ENCODE measurements at regions not wholly inside any gene's neighbourhood (a gene's known extent, or its start where the extent isn't known, plus 50 kb on each side); places are given as distances from the start of the nearest gene placed in this dataset.
"Not testable (repeated sequence)": the region's sequence is repeated elsewhere in the genome, so short reads cannot be mapped to it uniquely, and the experiment has no call there.

DNA sequence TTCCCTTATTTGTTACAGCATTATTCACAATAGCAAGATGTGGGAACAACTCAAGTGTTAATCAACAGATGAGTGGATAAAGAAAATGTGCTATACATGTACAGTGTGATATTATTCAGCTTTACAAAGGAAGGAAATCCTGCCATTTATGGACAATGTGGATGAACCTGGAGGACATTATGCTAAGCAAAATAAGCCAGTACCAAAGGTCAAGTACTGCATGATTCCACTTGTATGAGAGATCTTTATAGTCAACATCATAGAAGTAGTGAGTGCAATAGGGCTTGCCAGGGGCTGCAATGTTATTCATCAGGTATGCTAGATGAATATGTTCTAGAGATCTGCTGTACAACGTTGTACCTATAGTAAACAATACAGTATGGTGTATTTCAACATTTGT, 138.5 kb upstream of the AGR3 start:
- DNase-seq = no peak

DNA sequence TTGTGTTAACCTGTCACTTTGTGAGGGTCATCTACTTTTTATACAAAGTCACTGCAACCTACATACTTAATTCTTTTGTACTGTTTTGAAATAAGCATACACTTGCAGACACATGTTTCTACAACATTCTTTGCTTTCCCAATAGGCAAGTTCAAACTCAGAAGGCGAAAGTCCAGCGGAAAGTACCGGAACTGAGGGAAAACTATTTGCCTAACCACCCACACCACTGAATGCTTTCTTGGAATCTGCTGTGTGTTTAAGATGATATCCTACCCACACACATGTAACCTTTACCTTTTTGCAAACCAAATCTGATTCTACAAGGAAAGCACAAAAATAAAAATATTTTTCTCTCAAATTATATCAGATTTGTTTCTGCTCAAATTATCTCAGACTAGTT, 139.4 kb upstream of the AGR3 start:
- DNase-seq = no peak

DNA sequence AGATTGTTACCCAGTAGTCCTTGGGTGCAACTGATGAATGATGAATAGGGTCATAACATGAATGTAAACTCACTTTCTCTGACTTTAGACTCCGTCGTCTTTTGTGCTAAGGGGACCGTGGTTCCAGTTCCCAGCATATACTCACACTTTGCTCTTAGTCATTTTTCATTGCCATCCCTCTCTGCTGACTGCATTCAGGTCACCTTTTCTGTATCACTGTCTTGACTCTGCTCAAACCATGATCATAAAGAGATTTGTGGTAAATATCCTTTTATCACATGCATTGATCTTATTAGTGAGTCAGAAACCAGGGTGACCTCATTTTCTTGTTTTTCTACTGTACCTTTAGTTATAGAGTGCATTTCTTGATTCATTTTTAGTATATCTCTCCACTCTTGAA, 141.1 kb upstream of the AGR3 start:
- DNase-seq = no peak

DNA sequence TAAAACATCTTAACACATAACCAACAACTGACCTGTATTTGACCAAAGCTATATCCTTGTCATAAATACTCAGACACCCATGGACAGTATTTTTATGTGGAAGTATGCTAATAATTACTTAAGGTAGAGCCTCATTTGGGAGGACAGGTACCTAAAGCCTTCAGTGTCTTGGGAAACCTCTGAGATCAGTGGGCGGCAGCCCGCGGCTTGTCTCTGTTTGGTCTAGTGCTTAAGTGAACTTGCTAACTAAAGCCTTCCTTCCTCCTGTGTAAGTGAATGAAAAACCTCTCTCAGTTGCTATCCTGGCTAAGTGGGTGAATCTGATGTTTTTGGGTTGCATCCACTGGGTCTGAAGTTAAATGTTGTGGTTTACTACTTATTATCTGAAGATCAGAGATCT, 144.5 kb upstream of the AGR3 start:
- DNase-seq = no peak

DNA sequence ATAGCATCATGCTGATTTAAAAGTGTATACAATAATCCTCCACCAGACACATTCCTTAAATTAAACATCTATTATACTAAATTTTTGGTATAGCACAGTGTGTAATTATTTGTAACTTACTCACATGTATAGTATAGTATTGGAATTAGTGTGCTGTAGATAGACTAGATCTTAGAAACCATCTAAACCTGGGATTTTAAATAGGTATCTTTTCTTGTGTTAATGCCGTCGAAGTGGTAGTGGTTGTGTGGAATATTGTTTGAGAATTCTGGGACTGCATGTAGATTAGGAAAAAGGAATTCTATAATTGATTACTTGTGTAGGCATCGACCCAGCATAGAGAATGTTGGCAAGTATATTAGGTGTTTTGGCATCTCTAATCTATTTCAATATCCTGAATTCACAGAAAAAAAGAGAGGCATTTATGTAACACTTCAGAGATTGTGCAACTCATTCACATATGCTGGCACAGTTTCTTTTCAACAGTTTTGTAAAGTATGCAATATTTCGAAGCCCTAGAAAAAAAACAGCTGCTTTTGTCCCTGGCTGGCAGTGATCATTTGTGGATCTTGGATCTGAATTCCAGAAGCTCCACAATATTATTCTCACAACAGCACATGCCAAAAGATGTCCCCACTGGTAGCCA, 145.5 kb upstream of the AGR3 start:
- DNase-seq = no peak

DNA sequence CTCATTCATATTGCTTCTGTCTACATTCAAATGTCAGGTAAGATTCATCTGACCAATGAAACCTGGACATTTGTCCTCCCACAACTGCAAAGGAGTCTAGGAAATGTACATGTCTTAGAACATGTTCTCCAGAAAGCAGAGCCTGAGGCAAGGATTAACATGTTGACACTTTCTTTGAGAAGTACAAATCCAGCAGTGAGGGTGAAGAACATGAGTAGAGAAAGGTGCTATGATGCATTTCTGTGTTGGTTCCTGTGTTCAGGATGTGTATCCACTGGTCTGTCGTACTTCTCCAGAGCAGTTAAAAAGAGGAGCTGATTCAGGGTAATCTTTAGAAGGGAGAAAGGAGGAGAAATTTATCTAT, 146.0 kb upstream of the AGR3 start:
- no peak for DNase-seq

DNA sequence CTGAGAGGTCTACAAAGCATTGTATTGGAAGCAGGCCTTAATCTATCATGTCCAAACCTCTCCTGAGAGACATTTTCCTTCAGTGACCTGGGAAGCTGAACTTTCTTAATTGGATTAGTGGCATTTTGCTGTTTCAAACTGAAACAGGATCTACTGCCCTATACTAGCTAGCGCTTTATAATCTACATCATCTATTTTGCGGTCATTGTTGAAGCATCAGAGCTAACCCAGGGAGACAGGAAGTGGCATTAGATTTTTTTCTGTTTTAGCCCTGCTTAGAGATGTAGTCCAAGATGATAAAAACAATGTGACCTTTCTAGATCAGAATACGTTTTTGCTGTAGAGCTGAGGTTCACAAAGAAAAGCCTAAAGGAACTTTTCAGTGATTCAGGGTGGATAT, 147.4 kb upstream of the AGR3 start:
- DNase-seq = no peak

DNA sequence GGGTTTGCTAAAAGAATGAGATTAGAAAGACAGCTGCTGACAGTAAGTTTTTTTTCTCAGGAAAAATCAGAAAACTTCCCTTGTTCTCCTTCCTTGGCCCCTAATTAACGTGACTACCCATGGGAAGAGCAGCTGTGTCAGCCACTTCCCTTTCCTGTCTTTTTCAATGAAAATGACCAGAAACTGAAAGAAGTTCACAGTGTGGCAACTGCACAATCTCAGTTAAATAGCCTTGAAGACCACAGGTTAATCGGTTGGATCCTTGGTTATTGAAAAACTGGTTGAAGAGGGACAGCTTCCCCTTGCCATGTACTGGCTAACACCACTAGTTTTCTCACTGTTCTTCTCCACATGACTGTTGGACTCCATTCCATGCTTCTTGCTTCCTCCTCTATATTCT, 148.8 kb upstream of the AGR3 start:
- no peak for DNase-seq

DNA sequence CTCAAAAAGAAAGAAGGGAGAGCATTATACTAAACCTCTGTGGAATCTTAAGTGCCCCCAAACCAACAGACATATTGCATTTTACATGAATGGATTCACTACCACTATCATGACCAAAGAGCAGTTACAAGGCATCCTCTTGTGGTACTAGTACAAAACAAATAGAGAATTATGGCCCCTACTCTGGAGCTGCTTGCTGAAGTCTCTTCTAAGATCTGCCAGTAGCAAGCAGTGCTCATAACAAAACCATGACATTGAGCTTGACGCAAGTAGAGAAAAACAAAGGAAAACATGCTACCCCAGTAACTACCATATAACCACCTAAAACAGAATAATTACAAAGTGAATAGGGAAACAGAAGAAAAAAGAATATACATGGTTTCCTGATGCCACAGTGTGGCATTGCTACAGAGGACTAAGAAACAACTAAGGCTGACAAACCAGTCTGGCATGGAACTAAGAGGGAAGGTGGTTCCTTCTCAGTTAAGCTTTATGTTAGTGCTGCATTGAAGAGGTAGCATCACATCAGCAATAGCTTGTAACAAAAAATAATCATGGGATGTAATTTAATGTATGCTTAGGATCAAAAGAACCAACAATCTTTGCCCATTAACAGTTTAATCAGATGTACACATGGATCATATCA, 150.2 kb upstream of the AGR3 start:
- no peak for DNase-seq

DNA sequence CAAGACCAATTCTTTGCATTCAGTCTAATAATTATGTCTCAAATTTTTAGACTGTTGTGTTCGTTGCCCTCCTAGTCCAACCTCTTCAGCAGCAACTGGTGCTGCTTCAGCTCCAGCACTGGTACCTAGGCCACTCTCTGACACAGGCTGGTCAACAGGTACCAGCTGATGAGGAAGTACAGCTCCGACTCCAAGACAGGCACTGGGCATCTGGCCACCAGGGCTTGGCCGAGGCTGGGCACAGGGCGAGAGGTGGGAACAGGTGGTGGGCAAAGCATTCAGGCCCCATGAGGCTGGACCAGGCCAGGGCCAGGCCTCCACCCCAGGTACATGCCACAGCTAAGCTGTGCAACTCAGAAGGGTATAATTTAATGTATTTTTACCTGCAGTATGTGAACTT, 151.5 kb upstream of the AGR3 start:
- DNase-seq = no peak

DNA sequence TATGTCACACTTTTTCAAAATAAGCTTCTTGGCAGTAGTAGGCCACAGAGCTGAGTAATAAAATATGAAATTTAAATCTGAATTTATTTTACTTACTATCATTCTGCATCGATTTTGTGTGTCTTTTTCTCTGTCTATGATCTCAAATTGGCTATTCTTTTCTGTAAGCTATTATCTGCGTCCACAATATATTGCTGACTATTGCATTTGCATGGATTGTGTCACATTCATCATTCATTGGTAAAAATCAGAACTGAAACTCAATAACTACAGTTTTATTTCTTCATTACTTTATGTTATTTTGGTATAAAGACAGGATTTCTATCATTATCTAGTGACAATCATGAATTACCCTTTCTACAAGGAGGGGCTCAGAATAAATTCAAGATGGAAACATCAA, 154.8 kb upstream of the AGR3 start:
- DNase-seq = no peak

DNA sequence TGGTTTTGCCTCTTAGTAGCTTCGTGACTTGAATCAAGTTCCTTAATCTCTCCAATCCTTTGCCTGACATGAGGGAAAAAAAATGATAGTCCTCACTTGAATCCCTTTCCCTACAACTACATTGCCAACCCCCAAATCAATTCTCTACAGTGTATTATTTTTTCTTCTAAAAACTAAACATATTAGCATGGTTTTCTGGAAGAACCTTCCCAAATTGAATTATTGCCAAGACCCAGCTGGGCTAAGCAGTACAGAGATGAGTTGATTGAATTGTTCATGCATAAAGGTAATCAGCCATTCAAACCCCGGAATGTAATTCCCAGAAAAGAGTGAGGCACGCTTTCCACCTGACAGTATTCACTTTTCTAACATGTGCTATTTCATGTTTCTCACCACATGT, 155.6 kb upstream of the AGR3 start:
- DNase-seq = no peak

DNA sequence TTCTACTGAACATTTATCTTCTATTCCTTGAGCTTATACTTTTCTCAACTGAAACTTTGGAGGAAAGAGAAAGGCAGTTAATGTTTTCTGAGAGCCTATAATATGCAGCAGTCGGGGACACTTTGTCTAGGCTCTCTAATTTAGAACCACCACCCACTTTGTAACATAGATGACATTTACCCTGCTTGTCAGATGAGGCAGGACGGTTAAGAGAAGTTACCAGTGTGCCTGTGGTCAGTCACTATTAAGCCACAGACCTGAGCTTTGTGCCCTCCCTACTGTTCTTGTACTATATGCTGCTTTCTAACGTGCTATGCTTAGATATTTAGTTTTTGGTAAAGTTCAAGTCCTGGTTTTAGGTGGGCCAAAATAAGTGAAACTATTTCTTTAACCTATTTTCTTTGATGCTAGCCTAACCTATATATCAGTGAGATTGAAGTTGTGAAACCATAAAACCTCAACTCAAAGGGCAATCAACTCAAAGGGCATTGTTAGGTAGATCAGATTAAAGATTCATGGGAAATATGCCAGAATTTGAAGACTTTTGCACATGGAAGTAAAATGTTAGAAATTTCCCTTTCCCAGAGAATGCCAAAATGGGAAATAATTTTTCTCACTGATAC, 156.5 kb upstream of the AGR3 start:
- DNase-seq = no peak

DNA sequence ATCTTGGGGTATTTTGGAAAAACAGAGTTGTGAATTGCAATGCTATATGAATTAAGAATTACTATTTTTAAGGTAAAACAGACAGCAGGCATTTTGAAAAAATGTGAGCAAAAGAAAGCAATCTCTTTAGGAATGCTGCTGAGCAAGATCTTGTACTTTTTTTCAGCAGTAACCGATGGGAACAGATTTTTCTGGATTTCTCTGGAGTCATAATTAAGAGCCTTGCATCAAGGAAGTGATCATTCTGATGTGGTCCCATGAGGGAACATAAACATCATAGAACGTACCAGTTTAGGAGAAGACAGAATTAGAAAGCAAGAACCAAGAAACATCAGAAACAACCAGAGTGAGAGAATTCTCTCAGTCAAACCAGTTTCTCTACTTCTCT, 157.0 kb upstream of the AGR3 start:
- no peak for DNase-seq

DNA sequence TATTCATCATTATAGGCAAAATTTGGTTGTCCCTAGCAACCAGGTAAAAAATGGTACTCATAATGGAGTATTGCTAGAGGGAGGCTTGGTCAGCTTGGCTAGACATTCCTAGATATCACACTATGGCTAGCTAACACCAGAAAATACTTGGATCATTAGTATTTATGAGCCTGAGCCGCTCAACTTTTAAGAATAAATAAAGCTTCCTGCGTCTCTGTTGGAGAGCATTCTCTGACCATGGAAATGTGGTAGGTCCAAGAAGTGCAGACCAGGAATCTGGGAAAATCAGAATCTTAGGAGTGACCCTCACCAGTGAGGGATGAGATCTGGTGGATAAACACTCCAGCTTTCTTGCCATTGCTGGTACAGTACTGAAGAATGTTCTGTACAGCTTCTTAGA, 157.6 kb upstream of the AGR3 start:
- DNase-seq = no peak

DNA sequence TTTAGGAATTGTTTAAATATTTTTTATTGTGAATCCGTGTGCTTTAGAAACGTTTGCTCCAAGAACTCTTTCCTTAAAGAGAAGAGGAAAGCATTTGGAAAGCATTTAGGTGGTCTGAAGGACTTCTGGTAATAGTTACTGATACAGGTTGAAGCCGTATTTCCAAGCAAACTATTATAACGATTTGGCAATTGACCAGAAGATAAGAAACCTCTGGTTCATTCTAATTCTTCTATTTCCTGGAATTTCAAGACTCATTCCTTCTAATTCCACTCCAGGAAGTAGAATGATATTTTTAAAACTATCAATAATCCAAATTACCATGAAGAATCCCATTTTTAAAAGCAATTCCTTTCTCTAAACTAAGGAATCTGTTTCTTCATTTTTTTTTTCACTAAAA, 158.9 kb upstream of the AGR3 start:
- DNase-seq = no peak

DNA sequence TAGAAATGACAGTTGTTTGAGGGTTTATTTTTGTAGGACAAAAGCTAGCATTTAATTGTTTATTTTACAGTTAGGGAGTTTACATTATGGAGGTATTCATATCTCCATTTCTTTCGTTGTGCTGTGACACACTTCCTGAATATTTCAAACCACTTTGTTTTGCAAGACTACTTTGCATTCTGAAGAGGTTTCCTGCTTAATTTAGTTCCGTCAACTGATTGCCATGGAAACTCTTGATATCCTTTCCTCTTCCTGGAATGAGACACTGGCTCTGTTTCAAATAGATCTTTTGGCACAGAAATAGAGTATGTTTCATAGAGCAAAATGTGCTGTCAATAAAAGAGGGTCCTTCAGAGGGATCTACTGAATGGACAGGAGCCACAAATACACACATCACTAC, 159.5 kb upstream of the AGR3 start:
- peak; percentile 42 for DNase-seq

DNA sequence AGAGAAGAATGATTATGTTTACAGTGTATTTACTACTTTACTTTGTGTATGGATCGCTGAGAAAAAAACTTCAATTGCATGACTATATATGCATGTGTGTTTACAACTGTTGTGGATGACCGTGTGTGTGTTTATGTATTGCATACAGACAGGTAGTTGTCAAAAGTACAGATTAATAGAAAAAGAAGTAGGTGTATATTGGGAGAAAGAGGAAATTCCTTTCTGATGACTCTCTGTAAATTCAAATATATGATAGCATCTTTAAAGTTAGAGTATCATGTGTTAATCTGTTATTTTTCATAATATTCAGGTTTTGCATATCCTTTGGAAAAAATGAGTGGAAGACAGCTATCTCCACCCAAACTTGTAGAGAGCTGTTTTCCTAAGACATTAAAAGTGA, 160.4 kb upstream of the AGR3 start:
- DNase-seq = no peak

DNA sequence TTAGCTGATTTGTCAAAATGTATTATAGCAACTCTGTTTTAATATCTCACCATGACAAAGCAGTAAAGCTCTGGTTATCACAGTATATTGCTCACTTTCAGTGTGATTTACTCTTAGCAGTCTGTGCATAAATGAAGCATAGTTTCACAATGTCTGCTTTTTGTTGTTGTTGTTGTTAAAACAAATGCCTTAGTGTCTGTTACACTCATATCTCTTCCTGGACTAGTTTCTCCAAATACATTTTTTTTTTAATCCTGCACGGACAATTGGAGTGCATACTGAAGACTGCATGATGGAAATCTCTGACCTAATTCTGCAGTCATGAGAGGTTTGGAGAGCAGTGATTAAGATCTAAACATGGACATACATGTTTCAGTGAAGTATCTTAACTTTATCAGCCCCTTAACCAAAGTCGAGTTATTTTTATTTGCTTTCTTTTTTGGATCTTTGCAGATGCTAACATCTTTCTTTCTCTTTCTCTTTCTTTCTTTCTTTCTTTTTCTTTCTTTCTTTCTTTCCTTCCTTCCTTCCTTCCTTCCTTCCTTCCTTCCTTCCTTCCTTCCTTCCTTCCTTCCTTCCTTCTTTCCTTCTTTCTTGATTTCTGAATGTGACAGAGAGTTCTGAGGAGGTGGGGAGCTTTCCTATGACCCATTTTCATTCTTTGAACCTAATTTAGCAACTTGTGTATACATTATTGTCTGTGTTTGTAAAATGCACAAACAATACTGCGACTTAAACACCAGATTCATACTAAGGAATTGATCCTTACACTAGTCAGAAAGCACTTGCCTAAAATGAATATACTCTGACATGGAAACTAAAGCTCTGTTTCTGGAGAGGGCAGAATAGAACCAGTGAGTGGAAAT, 161.5 kb upstream of the AGR3 start:
- no peak for DNase-seq

DNA sequence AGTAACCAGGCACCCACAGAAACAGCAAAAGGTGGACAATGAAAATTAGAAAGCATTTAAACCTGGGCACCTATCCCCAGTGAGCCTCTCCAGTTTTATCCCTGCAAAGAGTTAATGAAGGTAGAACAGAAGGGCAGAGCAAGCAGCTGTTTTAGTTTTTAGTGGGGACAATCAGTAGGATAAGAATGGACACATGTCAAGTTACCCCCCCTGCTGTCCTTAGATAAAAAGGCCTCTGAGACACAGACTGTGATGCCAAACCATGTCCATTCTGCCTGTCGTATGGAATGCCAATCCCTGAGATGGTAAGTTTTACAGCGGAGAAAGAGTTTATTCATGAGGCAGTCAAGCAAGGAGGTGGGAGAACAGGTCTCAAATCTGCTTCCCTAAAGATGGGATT, 162.6 kb upstream of the AGR3 start:
- no peak for DNase-seq

DNA sequence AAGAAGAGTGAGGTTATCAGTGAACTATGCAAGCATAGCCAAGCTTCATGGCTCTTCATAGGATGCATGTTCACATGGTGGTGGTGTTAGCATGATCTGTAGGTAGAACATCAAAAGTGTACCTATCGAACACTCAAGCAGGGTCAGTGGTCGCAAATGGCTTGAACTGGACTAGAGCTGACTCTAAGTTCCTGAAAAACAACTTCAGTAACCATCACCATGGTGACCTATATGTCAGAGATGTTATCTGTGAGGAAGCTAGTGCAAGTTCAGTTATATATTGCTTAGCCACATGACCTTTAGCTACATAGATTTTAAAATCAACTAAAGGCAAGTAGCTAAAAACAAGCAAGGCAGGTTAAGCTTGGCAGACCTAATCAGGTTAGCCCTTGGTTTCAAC, 163.1 kb upstream of the AGR3 start:
- no peak for DNase-seq

DNA sequence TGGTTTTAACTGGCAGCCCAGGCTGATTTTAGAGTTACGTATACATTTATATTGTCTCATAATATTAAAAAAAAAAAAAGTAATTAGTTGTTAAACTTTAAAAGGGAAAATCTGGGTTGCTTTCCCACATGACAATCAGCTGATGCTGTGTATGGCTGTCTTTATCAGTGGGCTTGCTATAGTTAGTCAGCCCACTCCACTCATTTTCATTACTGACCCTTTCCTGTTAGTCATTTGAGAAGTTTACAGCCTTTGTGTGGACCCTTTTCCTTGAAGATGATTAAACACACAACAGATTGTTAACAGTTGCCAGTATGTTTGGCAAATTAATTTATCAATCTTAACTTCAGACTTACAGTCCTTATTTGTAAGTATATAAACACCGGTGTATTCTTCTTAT, 164.5 kb upstream of the AGR3 start:
- no peak for DNase-seq

DNA sequence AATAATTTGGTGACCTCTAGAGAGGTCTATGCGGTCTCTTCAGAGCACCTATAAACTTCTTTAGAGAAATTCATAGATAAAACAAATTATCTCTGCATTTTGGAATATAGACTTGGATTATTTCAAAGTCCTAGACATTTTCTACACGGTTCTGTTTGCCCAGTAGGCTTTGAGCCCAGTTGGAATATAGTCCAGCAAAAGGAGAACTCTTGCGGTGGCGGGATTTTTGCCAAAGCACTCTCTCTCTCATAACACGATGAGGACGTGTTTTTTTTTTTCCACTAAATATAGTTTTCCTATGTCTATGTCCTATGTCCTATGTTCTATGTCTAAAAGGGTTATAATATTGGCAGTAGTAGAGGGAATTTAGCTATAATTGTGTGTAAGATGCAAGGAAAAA, 164.9 kb upstream of the AGR3 start:
- DNase-seq = no peak

DNA sequence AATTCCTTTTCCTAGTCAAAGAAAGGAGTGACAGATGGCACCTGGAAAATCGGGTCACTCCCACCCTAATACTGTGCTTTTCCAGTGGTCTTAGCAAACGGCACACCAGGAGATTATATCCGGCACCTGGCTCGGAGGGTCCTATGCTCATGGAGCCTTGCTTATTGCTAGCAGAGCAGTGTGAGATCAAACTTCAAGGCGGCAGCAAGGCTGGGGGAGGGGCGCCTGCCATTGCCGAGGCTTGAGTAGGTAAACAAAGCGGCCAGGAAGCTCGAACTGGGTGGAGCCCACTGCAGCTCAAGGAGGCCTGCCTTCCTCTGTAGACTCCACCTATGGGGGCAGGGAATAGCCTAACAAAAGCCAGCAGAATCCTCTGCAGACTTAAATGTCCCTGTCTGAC, 171.4 kb upstream of the AGR3 start:
- not testable (repeated sequence) for DNase-seq

All from NCI-H774 (cell line).